ENCODE measurements at regions not wholly inside any gene's neighbourhood (a gene's known extent, or its start where the extent isn't known, plus 50 kb on each side); places are given as distances from the start of the nearest gene placed in this dataset.

DNA sequence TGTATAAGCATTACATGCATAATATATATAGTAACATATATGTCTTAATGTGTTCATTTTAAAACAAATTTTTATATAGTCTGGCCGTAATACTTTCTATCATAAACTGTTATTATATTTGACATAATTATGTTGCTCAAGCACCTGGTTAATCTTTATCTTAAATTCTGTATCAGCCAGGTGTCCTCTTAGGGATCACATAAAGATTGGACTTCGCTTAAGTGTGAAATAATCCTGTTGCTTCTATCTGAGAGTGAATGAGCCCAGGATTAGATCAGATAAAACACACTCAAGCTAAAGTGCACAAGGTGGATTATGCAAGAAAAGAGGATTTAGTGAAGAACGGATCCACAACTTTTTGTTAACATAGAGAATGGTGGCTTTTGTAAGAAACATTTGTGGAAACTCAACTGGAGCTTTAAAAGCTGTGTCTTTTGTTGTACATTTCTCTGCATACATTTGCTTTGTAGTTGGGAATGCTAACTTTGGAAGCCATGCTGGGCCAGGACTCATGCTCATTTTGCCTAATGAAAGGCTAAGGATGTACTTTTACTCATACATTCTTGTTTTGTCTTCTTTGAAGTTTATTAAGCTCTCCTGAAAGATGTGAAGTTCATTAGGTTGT, 437.8 kb downstream of the ZIC1 start:
- BruUV-seq (replicated peaks) = no TSS peak
- CTCF ChIA-PET = no interaction called here
- TF ChIP-seq CTCF (conservative IDR thresholded peaks at IDR 0.05; ENCODE audit: low read depth, low read length) (no peak), EZH2 (IDR thresholded peaks at IDR 0.05; ENCODE audit: borderline replicate concordance, low read depth, low read length, poor library complexity, severe bottlenecking) (no peak)
- H3K36me3 ChIP-seq (ENCODE audit: insufficient read depth, low read length, poor library complexity, severe bottlenecking) = no peaks in the 10 kb centered on the region
- H3K4me3 ChIP-seq (ENCODE audit: low read depth, low read length, poor library complexity, severe bottlenecking) = no peak overlapping the region
- no peaks in the 10 kb centered on the region for H3K9me3 ChIP-seq (ENCODE audit: low read depth, low read length, poor library complexity, severe bottlenecking)
- H3K27me3 ChIP-seq (replicated peaks; ENCODE audit: insufficient read depth, low read depth, low read length, poor library complexity) = no peaks in the 10 kb centered on the region
- DNase-seq (ENCODE audit: low spot score) = no peak
- H3K27ac ChIP-seq (ENCODE audit: low read depth, low read length, poor library complexity, severe bottlenecking) = no peak overlapping the region
- intact Hi-C loops (cut with micrococcal nuclease; ENCODE audit: unreplicated experiment) = no loop called here
- POLR2A ChIA-PET (ENCODE audit: low non-redundant PET) = no interaction called here
- no peaks in the 10 kb centered on the region for H3K4me1 ChIP-seq (ENCODE audit: insufficient read depth, low read length, poor library complexity, severe bottlenecking)

DNA sequence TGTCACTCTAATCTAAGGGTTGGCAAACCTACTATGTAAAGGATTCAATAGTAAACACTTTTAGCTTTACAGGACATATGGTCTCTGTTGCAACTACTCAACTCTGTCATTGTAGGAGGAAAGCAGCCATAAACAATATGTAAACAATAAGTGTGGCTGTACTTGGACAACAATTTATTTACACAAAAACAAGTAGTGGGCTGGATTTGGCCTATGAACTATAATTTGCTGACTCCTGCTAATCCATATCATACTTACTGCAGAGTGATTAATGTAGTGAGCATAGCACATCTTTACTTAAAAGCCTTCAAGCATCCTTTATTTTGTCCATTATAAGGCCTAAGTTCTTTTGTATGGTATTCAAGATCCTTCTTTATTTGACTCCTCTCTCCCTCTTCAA, 441.9 kb downstream of the ZIC1 start:
- Histone ChIP-seq H3K27me3 (replicated peaks; ENCODE audit: insufficient read depth, low read depth, low read length, poor library complexity) (no peaks in the 10 kb centered on the region), H3K9me3 (ENCODE audit: low read depth, low read length, poor library complexity, severe bottlenecking) (no peaks in the 10 kb centered on the region), H3K36me3 (ENCODE audit: insufficient read depth, low read length, poor library complexity, severe bottlenecking) (no peaks in the 10 kb centered on the region), H3K27ac (ENCODE audit: low read depth, low read length, poor library complexity, severe bottlenecking) (no peak overlapping the region), H3K4me1 (ENCODE audit: insufficient read depth, low read length, poor library complexity, severe bottlenecking) (no peaks in the 10 kb centered on the region), H3K4me3 (ENCODE audit: low read depth, low read length, poor library complexity, severe bottlenecking) (no peak overlapping the region)
- no TSS peak for BruUV-seq (replicated peaks)
- DNase-seq (ENCODE audit: low spot score) = no peak
- intact Hi-C loops (cut with micrococcal nuclease; ENCODE audit: unreplicated experiment) = no loop called here
- ChIA-PET CTCF (no interaction called here), POLR2A (ENCODE audit: low non-redundant PET) (no interaction called here)
- TF ChIP-seq CTCF (conservative IDR thresholded peaks at IDR 0.05; ENCODE audit: low read depth, low read length) = no peak
- no peak for TF ChIP-seq EZH2 (IDR thresholded peaks at IDR 0.05; ENCODE audit: borderline replicate concordance, low read depth, low read length, poor library complexity, severe bottlenecking)

GRCh38 chr3:147854542-147854941, 445.4 kb downstream of the ZIC1 start:
- H3K27ac ChIP-seq (ENCODE audit: low read depth, low read length, poor library complexity, severe bottlenecking) = no peak overlapping the region
- H3K9me3 ChIP-seq (ENCODE audit: low read depth, low read length, poor library complexity, severe bottlenecking) = no peaks in the 10 kb centered on the region
- no peaks in the 10 kb centered on the region for H3K27me3 ChIP-seq (replicated peaks; ENCODE audit: insufficient read depth, low read depth, low read length, poor library complexity)
- DNase-seq (ENCODE audit: low spot score) = no peak
- H3K4me1 ChIP-seq (ENCODE audit: insufficient read depth, low read length, poor library complexity, severe bottlenecking) = no peaks in the 10 kb centered on the region
- H3K36me3 ChIP-seq (ENCODE audit: insufficient read depth, low read length, poor library complexity, severe bottlenecking) = no peaks in the 10 kb centered on the region
- intact Hi-C loops (cut with micrococcal nuclease; ENCODE audit: unreplicated experiment) = no loop called here
- CTCF ChIA-PET = no interaction called here
- no TSS peak for BruUV-seq (replicated peaks)
- POLR2A ChIA-PET (ENCODE audit: low non-redundant PET) = no interaction called here
- no peak overlapping the region for H3K4me3 ChIP-seq (ENCODE audit: low read depth, low read length, poor library complexity, severe bottlenecking)
- no peak for TF ChIP-seq EZH2 (IDR thresholded peaks at IDR 0.05; ENCODE audit: borderline replicate concordance, low read depth, low read length, poor library complexity, severe bottlenecking)
- no peak for TF ChIP-seq CTCF (conservative IDR thresholded peaks at IDR 0.05; ENCODE audit: low read depth, low read length)

Data from A673 (cell line).